Testis (tissue), 2 donors: ENCODE measurements at regions not wholly inside any gene's neighbourhood (a gene's known extent, or its start where the extent isn't known, plus 50 kb on each side); places are given as distances from the start of the nearest gene placed in this dataset.

Experiments used
- DNase-seq: peaks from one replicate; pipeline ENCODE4 v3.0.0-alpha.2; 2019
- H3K27ac ChIP-seq, 2 donors: fragments of 200-600 bp; sonication (generic); one replicate each; pipeline ENCODE4 v1.5.1; 2019
- H3K27me3 ChIP-seq: fragments of 200-600 bp; sonication (generic); one replicate; pipeline ENCODE4 v1.5.1; 2019
- H3K36me3 ChIP-seq: fragments of 200-600 bp; sonication (generic); one replicate; pipeline ENCODE4 v1.5.1; 2017; ENCODE audit warnings: low read depth; ENCODE audit errors: missing control alignments
- H3K4me1 ChIP-seq: fragments of 200-600 bp; sonication (generic); one replicate; pipeline ENCODE4 v1.5.1; 2019
- H3K4me3 ChIP-seq, 2 donors: fragments of 200-600 bp; sonication (generic); one replicate each; pipeline ENCODE4 v1.5.1; 2017 to 2019
- H3K9me3 ChIP-seq: fragments of 200-600 bp; sonication (generic); one replicate; pipeline ENCODE4 v1.5.1; 2017
- POLR2A ChIP-seq: fragments of 450-650 bp; IDR thresholded peaks from one replicate; pipeline ENCODE4 v1.6.1; 2017; ENCODE audit warnings: antibody characterized with exemption, mild to moderate bottlenecking, moderate library complexity
- WGBS, 2 donors: methylation state at CpG; one replicate each; pipeline ENCODE4 v1.1.5; 2018; 5-methylcytosine and 5-hydroxymethylcytosine counted together
- intact Hi-C: fragments of 100-400 bp; cut with DNase I; formaldehyde crosslinking; loops from one replicate; pipeline ENCODE4 v1.15.1; 2023; ENCODE audit warnings: low total_unique reads
- TF ChIP-seq, protein P1 (sequence below), 3 experiments: fragments of 450-650 bp in 2 of 3; fragments of 200-600 bp in 1 of 3; sonication (generic) in 1 of 3; IDR thresholded peaks; one replicate each; pipeline ENCODE4 v1.5.1; 2016 to 2019; ENCODE audit warnings: antibody characterized with exemption in 3 of 3, mild to moderate bottlenecking in 2 of 3, moderate library complexity in 1 of 3

- Histone ChIP-seq H3K27me3 (no peaks in the 10 kb centered on the region), H3K27ac (no peak overlapping the region), H3K4me3 (no peak overlapping the region), H3K9me3 (no peaks in the 10 kb centered on the region), H3K36me3 (no peaks in the 10 kb centered on the region), H3K4me1 (no peaks in the 10 kb centered on the region)
- DNase-seq = no peak
- TF ChIP-seq POLR2A = no peak
- TF ChIP-seq, protein P1, sequence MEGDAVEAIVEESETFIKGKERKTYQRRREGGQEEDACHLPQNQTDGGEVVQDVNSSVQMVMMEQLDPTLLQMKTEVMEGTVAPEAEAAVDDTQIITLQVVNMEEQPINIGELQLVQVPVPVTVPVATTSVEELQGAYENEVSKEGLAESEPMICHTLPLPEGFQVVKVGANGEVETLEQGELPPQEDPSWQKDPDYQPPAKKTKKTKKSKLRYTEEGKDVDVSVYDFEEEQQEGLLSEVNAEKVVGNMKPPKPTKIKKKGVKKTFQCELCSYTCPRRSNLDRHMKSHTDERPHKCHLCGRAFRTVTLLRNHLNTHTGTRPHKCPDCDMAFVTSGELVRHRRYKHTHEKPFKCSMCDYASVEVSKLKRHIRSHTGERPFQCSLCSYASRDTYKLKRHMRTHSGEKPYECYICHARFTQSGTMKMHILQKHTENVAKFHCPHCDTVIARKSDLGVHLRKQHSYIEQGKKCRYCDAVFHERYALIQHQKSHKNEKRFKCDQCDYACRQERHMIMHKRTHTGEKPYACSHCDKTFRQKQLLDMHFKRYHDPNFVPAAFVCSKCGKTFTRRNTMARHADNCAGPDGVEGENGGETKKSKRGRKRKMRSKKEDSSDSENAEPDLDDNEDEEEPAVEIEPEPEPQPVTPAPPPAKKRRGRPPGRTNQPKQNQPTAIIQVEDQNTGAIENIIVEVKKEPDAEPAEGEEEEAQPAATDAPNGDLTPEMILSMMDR (IDR thresholded peaks at IDR 0.05) = no peak
- intact Hi-C loops = no loop called here
- WGBS, 2 donors = 77 to 91% methylated on average over 3 of the region's 3 CpGs
Measured at GRCh38 chr1:208741296-208741695, 497.1 kb upstream of the PLXNA2 start.

GRCh38 chr1:208743361-208743760 lies 499.2 kb upstream of the PLXNA2 start:
- 88 to 95% methylated on average over 5 of the region's 5 CpGs for WGBS, 2 donors
- H3K27ac ChIP-seq = no peak overlapping the region
- intact Hi-C loops = no loop called here
- no peak overlapping the region for H3K4me3 ChIP-seq
- DNase-seq = no peak
- TF ChIP-seq, protein P1 (IDR thresholded peaks at IDR 0.05) = no peak
- TF ChIP-seq POLR2A = no peak
- no peaks in the 10 kb centered on the region for H3K27me3 ChIP-seq
- no peaks in the 10 kb centered on the region for H3K9me3 ChIP-seq
- no peaks in the 10 kb centered on the region for H3K4me1 ChIP-seq
- H3K36me3 ChIP-seq = no peaks in the 10 kb centered on the region

DNA sequence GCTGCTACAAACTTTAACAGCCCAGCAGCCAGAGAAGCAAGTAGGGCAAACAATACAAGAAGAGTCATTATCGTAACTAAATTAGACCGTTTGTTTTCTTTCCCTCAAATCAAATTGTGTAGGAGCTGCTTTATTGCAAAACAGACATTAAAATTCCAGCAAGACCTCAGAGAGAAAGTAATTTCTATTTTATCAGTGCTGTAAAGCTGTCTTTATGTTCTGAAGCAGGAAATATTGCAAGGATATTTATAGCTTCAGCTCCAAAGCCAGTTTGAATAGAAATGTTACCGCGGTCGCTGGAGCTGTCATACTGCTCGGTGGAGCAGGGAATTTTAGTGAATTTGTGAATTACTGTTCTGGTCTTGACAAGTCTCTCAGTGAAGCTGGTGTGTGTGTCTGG lies 503.8 kb upstream of the PLXNA2 start:
- Histone ChIP-seq H3K9me3 (no peaks in the 10 kb centered on the region), H3K4me1 (no peaks in the 10 kb centered on the region), H3K27ac (no peak overlapping the region), H3K27me3 (no peaks in the 10 kb centered on the region), H3K36me3 (no peaks in the 10 kb centered on the region), H3K4me3 (no peak overlapping the region)
- DNase-seq = no peak
- 20 to 22% methylated on average over 6 of the region's 6 CpGs for WGBS, 2 donors
- intact Hi-C loops = no loop called here
- TF ChIP-seq POLR2A = no peak
- TF ChIP-seq, protein P1 (IDR thresholded peaks at IDR 0.05) = no peak

DNA sequence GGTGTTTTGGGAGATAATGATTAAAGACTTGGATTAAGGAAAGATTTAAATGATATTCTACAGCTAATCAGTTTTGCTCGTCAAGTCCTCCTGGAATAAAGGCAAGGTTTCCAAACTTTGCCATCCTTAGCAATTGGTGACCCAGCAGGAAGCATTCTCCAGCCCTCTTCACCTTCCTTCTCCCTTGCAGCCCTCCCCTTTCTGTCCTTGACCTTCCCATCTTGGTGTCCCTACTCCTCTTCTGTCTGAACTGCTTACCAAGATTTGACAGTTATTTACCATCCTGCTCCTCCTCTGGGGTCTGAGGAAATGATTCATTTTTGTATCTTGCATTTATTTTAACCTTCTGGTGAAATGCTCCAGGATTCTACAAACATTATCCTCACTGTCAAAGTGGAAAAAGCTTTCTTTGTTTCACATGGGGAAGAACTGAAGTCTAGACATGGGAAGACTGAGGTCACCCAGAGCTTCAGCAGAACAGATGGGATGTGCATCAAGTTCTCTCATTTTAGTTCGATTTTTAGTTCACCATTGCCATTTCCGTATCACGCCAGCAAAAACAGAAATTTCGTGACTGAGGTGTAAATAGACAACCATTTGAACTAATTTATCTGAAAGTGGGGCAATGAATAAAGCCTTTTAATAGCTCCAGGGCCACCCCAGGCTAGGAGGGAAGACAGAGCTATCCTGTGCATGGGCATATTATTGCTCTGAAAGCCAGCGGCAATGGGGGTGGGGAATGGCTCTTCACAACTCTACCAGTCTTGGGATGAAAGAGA lies 504.4 kb upstream of the PLXNA2 start:
- Histone ChIP-seq H3K36me3 (no peaks in the 10 kb centered on the region), H3K27ac (no peak overlapping the region), H3K4me1 (no peaks in the 10 kb centered on the region), H3K9me3 (no peaks in the 10 kb centered on the region), H3K4me3 (no peak overlapping the region), H3K27me3 (no peaks in the 10 kb centered on the region)
- intact Hi-C loops = no loop called here
- TF ChIP-seq POLR2A = no peak
- TF ChIP-seq, protein P1 (IDR thresholded peaks at IDR 0.05) = no peak
- DNase-seq = no peak
- WGBS, 2 donors = 69 to 70% methylated on average over 6 of the region's 6 CpGs
